ENCODE measurements at regions not wholly inside any gene's neighbourhood (a gene's known extent, or its start where the extent isn't known, plus 50 kb on each side); places are given as distances from the start of the nearest gene placed in this dataset.
A peak's percentile ranks its signal among the peaks of the same experiment; 100 is the strongest.
"Not testable (repeated sequence)": the region's sequence is repeated elsewhere in the genome, so short reads cannot be mapped to it uniquely, and the experiment has no call there.

GRCh38 chr13:87244256-87244890, 426.8 kb upstream of the SLITRK5 start:
- no peak for DNase-seq

GRCh38 chr13:87249847-87250246, 421.3 kb upstream of the SLITRK5 start:
- not testable (repeated sequence) for DNase-seq

- DNase-seq, result no peak
These were observed 415.8 kb upstream of the SLITRK5 start for GRCh38 chr13:87255394-87255793.

GRCh38 chr13:87259479-87260083, 411.6 kb upstream of the SLITRK5 start:
- no peak for DNase-seq

- DNase-seq, result peak; percentile 57
These were observed 396.9 kb upstream of the SLITRK5 start for GRCh38 chr13:87274209-87274819.

GRCh38 chr13:87280139-87280538, 391.0 kb upstream of the SLITRK5 start:
- DNase-seq, result no peak

GRCh38 chr13:87287721-87288120, 383.4 kb upstream of the SLITRK5 start:
- no peak for DNase-seq

- DNase-seq, result no peak
These were observed 375.5 kb upstream of the SLITRK5 start for GRCh38 chr13:87295636-87296035.

- DNase-seq, result no peak
These were observed 369.1 kb upstream of the SLITRK5 start for GRCh38 chr13:87302034-87302433.

GRCh38 chr13:87302931-87303330, 368.2 kb upstream of the SLITRK5 start:
- DNase-seq, result peak; percentile 43

GRCh38 chr13:87311165-87311564, 360.0 kb upstream of the SLITRK5 start:
- no peak for DNase-seq

GRCh38 chr13:87314822-87315221, 356.3 kb upstream of the SLITRK5 start:
- no peak for DNase-seq

GRCh38 chr13:87322386-87322785, 348.8 kb upstream of the SLITRK5 start:
- DNase-seq, result no peak

- DNase-seq, result no peak
These were observed 346.6 kb upstream of the SLITRK5 start for GRCh38 chr13:87324558-87324957.

GRCh38 chr13:87331178-87331577, 340.0 kb upstream of the SLITRK5 start:
- DNase-seq, result no peak

GRCh38 chr13:87333599-87333998, 337.6 kb upstream of the SLITRK5 start:
- no peak for DNase-seq

GRCh38 chr13:87334176-87334575, 337.0 kb upstream of the SLITRK5 start:
- DNase-seq, result no peak

- not testable (repeated sequence) for DNase-seq
These were observed 334.8 kb upstream of the SLITRK5 start for GRCh38 chr13:87336346-87336889.

GRCh38 chr13:87344176-87344575, 327.0 kb upstream of the SLITRK5 start:
- no peak for DNase-seq

- DNase-seq, result no peak
These were observed 315.7 kb upstream of the SLITRK5 start for GRCh38 chr13:87355451-87355850.

GRCh38 chr13:87356314-87356713, 314.9 kb upstream of the SLITRK5 start:
- DNase-seq, result peak; percentile 35

GRCh38 chr13:87358319-87358718, 312.9 kb upstream of the SLITRK5 start:
- DNase-seq, result no peak

GRCh38 chr13:87361216-87361615, 310.0 kb upstream of the SLITRK5 start:
- DNase-seq, result no peak

GRCh38 chr13:87368639-87369038, 302.5 kb upstream of the SLITRK5 start:
- no peak for DNase-seq
